DND-41 (cell line): ENCODE measurements at regions not wholly inside any gene's neighbourhood (a gene's known extent, or its start where the extent isn't known, plus 50 kb on each side); places are given as distances from the start of the nearest gene placed in this dataset.

Experiments used
- ATAC-seq: fragments of 200-7000 bp; cut with Tn5 transposase; 3 replicates; pipeline ENCODE4 v1.9.1; 2021; ENCODE audit warnings: low read depth; ENCODE audit not compliant: insufficient read depth
- DNase-seq: peaks from one replicate; pipeline ENCODE4 v3.0.0-alpha.2; 2020
- H2AFZ ChIP-seq: 2 replicates; pipeline ENCODE4 v1.6.0; 2012; ENCODE audit warnings: low read depth, low read length
- H3K27ac ChIP-seq: 2 replicates; pipeline ENCODE4 v1.5.1; 2012; ENCODE audit warnings: low read length, inconsistent platforms
- H3K27me3 ChIP-seq: fragments of 200-600 bp; sonication (generic); 2 replicates; pipeline ENCODE4 v1.6.0; 2012; ENCODE audit warnings: low read length, mild to moderate bottlenecking, inconsistent platforms; ENCODE audit not compliant: insufficient read depth, poor library complexity
- H3K36me3 ChIP-seq: 2 replicates; pipeline ENCODE4 v1.5.1; 2012; ENCODE audit warnings: low read length, inconsistent platforms; ENCODE audit not compliant: insufficient read depth
- H3K4me1 ChIP-seq: 2 replicates; pipeline ENCODE4 v1.5.1; 2012; ENCODE audit warnings: mild to moderate bottlenecking, low read length; ENCODE audit not compliant: insufficient read depth
- H3K4me2 ChIP-seq: 2 replicates; pipeline ENCODE4 v1.6.0; 2012; ENCODE audit warnings: mild to moderate bottlenecking, moderate library complexity, low read length, inconsistent platforms; ENCODE audit not compliant: insufficient read depth
- H3K4me3 ChIP-seq, 2 experiments: fragments of 200-600 bp in 1 of 2; shearing (Covaris generic) in 1 of 2; 2 replicates each; pipeline ENCODE4 v1.5.1; 2012 to 2016; ENCODE audit warnings: inconsistent platforms in 2 of 2, low read length in 2 of 2, mild to moderate bottlenecking in 2 of 2, low read depth in 1 of 2, moderate library complexity in 1 of 2
- H3K79me2 ChIP-seq: 2 replicates; pipeline ENCODE4 v1.6.0; 2012; ENCODE audit warnings: low read length, inconsistent platforms; ENCODE audit not compliant: insufficient read depth
- H3K9ac ChIP-seq: 2 replicates; pipeline ENCODE4 v1.6.0; 2012; ENCODE audit warnings: low read depth, mild to moderate bottlenecking, inconsistent platforms, low read length, moderate library complexity
- H3K9me3 ChIP-seq: 2 replicates; pipeline ENCODE4 v1.5.1; 2012; ENCODE audit warnings: low read length, moderate library complexity, mild to moderate bottlenecking, inconsistent platforms; ENCODE audit not compliant: insufficient read depth, severe bottlenecking
- H4K20me1 ChIP-seq: 2 replicates; pipeline ENCODE4 v1.6.0; 2012; ENCODE audit warnings: low read length; ENCODE audit not compliant: insufficient read depth
- EZH2 ChIP-seq: IDR thresholded peaks from 3 replicates; pipeline ENCODE4 v1.6.1; 2012; ENCODE audit warnings: borderline replicate concordance, low read depth, mild to moderate bottlenecking, moderate library complexity, low read length, inconsistent platforms; ENCODE audit not compliant: severe bottlenecking
- TF ChIP-seq, protein P1 (sequence below): IDR thresholded peaks from 2 replicates; pipeline ENCODE4 v1.5.1; 2012; ENCODE audit warnings: borderline replicate concordance, low read length, moderate library complexity, mild to moderate bottlenecking; ENCODE audit not compliant: poor library complexity, severe bottlenecking; ENCODE audit errors: extremely low read depth

DNA sequence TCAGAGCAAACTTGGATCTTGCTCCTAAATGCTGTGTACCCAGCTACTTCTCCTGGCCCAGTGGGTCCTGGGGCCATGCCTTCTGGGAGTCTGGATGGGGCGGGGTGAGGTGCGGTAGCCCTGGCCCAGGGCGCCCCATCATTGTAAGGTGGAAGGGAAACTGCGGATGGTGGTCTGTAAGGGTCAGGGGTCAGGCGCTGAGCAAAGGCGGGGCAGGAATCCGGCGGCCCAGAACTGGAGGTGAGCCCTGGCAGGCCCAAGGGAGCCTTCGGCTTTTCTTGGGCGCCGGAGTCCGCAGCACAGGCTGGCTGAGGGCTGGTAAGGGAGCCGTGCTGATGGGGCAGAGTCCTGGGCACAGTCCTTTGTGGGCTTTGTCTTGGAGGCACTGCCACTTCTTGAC is 66.5 kb upstream of the CTBP2 start:
- H2AFZ ChIP-seq, result no peak overlapping the region
- H4K20me1 ChIP-seq, result no peaks in the 10 kb centered on the region
- no peaks in the 10 kb centered on the region for H3K9me3 ChIP-seq
- H3K4me2 ChIP-seq, result no peak overlapping the region
- H3K9ac ChIP-seq, result no peak overlapping the region
- H3K4me1 ChIP-seq, result no peaks in the 10 kb centered on the region
- ATAC-seq (no peak), DNase-seq (no peak)
- no peak overlapping the region for H3K4me3 ChIP-seq
- TF ChIP-seq, protein P1, sequence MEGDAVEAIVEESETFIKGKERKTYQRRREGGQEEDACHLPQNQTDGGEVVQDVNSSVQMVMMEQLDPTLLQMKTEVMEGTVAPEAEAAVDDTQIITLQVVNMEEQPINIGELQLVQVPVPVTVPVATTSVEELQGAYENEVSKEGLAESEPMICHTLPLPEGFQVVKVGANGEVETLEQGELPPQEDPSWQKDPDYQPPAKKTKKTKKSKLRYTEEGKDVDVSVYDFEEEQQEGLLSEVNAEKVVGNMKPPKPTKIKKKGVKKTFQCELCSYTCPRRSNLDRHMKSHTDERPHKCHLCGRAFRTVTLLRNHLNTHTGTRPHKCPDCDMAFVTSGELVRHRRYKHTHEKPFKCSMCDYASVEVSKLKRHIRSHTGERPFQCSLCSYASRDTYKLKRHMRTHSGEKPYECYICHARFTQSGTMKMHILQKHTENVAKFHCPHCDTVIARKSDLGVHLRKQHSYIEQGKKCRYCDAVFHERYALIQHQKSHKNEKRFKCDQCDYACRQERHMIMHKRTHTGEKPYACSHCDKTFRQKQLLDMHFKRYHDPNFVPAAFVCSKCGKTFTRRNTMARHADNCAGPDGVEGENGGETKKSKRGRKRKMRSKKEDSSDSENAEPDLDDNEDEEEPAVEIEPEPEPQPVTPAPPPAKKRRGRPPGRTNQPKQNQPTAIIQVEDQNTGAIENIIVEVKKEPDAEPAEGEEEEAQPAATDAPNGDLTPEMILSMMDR, result no peak
- TF ChIP-seq EZH2, result no peak
- H3K79me2 ChIP-seq, result no peaks in the 10 kb centered on the region
- H3K27me3 ChIP-seq, result no peaks in the 10 kb centered on the region
- H3K27ac ChIP-seq, result no peak overlapping the region
- no peaks in the 10 kb centered on the region for H3K36me3 ChIP-seq

DNA sequence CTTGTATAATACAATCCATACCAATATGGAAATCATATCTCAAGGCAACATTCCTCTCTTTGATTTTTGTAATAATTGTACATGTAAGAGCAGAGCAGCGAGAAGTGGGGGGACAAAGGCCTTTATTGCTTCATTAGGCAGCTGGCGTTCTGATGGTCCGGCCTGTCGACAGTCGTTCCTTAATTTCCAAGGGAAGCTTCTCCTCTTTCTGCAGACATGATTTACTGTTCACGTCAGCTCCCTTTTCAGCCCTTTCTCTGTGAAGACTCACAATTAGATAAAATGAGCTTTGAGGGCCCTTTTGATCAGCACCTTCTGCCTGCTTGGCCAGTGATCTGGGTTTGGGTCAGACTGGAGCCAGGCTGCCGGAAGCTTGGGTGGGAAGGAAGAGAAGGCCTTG is 65.6 kb upstream of the CTBP2 start:
- Histone ChIP-seq H4K20me1 (no peaks in the 10 kb centered on the region), H3K36me3 (no peaks in the 10 kb centered on the region), H3K27ac (no peak overlapping the region), H3K9ac (no peak overlapping the region), H3K9me3 (no peaks in the 10 kb centered on the region), H3K27me3 (no peaks in the 10 kb centered on the region), H3K79me2 (no peaks in the 10 kb centered on the region), H3K4me1 (no peaks in the 10 kb centered on the region), H2AFZ (no peak overlapping the region), H3K4me3 (no peak overlapping the region), H3K4me2 (no peak overlapping the region)
- TF ChIP-seq, protein P1, result no peak
- TF ChIP-seq EZH2, result no peak
- DNase-seq, result no peak
- ATAC-seq, result no peak

DNA sequence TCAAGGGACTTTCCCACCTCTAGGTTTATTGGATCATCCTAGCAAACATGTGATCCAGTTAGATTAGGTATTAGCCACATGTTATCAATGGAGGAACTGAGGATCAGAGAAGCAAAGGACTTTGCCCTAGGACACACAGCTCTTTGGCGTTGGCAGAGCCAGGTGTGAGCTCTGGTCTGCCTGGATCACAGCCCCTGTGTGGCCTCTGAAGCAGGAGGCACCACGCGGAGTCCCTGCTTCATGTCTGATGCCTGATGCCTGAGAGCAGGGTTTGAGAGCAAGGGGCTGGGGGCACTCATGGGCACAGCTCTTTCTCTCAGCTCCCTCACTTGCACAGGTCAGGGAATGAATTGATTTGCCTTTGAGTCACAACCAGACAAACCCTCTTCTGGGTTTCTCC is 64.7 kb upstream of the CTBP2 start:
- Histone ChIP-seq H2AFZ (no peak overlapping the region), H3K27ac (no peak overlapping the region)
- TF ChIP-seq, protein P1, result no peak
- TF ChIP-seq EZH2, result no peak

More for the DNA sequence above, 64.7 kb upstream of the CTBP2 start:
- DNase-seq (no peak), ATAC-seq (no peak)
- H3K27me3 ChIP-seq, result no peaks in the 10 kb centered on the region
- H3K4me1 ChIP-seq, result no peaks in the 10 kb centered on the region
- no peak overlapping the region for H3K4me2 ChIP-seq
- H3K36me3 ChIP-seq, result no peaks in the 10 kb centered on the region
- no peak overlapping the region for H3K4me3 ChIP-seq
- no peaks in the 10 kb centered on the region for H4K20me1 ChIP-seq
- no peaks in the 10 kb centered on the region for H3K9me3 ChIP-seq
- no peak overlapping the region for H3K9ac ChIP-seq
- H3K79me2 ChIP-seq, result no peaks in the 10 kb centered on the region
